Suppressor macrophage (primary cell): ENCODE measurements at regions not wholly inside any gene's neighbourhood (a gene's known extent, or its start where the extent isn't known, plus 50 kb on each side); places are given as distances from the start of the nearest gene placed in this dataset.

Experiments
- DNase-seq, 4 experiments: peaks; one replicate each; pipeline ENCODE4 v3.0.0-alpha.2; 2020 to 2022

GRCh38 chr16:48879223-48880122 is 269.5 kb upstream of the N4BP1 start:
- DNase-seq, result no peak

GRCh38 chr16:48877946-48878345 is 268.0 kb upstream of the N4BP1 start:
- no peak for DNase-seq

- no peak for DNase-seq
These were observed 260.2 kb upstream of the N4BP1 start for GRCh38 chr16:48870141-48870540.

GRCh38 chr16:48865520-48865919 is 255.5 kb upstream of the N4BP1 start:
- no peak for DNase-seq

GRCh38 chr16:48864055-48864454 is 254.1 kb upstream of the N4BP1 start:
- DNase-seq, result no peak

- DNase-seq, result no peak
These were observed 252.1 kb upstream of the N4BP1 start for GRCh38 chr16:48862087-48862532.

- no peak for DNase-seq
These were observed 250.4 kb upstream of the N4BP1 start for GRCh38 chr16:48860341-48860740.

GRCh38 chr16:48852951-48853350 is 243.0 kb upstream of the N4BP1 start:
- no peak for DNase-seq

- DNase-seq, result no peak
These were observed 242.5 kb upstream of the N4BP1 start for GRCh38 chr16:48852458-48852857.

- DNase-seq, result no peak
These were observed 240.3 kb upstream of the N4BP1 start for GRCh38 chr16:48850097-48850770.

GRCh38 chr16:48846277-48846676 is 236.3 kb upstream of the N4BP1 start:
- DNase-seq, result no peak

GRCh38 chr16:48845261-48845660 is 235.3 kb upstream of the N4BP1 start:
- DNase-seq, result no peak

- DNase-seq, result no peak
These were observed 228.4 kb upstream of the N4BP1 start for GRCh38 chr16:48838349-48838748.

- DNase-seq, result no peak
These were observed 226.7 kb upstream of the N4BP1 start for GRCh38 chr16:48836636-48837035.

- no peak for DNase-seq
These were observed 226.1 kb upstream of the N4BP1 start for GRCh38 chr16:48836067-48836466.

- no peak for DNase-seq
These were observed 224.6 kb upstream of the N4BP1 start for GRCh38 chr16:48834576-48834975.

GRCh38 chr16:48833461-48833860 is 223.5 kb upstream of the N4BP1 start:
- DNase-seq, result no peak

GRCh38 chr16:48831076-48831722 is 221.2 kb upstream of the N4BP1 start:
- no peak for DNase-seq

GRCh38 chr16:48829336-48830310 is 219.6 kb upstream of the N4BP1 start:
- DNase-seq, result no peak

GRCh38 chr16:48824271-48824670 is 214.3 kb upstream of the N4BP1 start:
- DNase-seq, result no peak

GRCh38 chr16:48822431-48822830 is 212.5 kb upstream of the N4BP1 start:
- no peak for DNase-seq

GRCh38 chr16:48820379-48820778 is 210.4 kb upstream of the N4BP1 start:
- DNase-seq, result no peak
